Caki2 (cell line): ENCODE measurements at regions not wholly inside any gene's neighbourhood (a gene's known extent, or its start where the extent isn't known, plus 50 kb on each side); places are given as distances from the start of the nearest gene placed in this dataset.

ENCODE experiments used
- DNase-seq: peaks from one replicate; pipeline ENCODE4 v3.0.0-alpha.2; 2015; ENCODE audit warnings: low read depth
- in situ Hi-C: cut with HindIII; loops from 2 replicates; pipeline ENCODE4 v1.10.0; 2016; ENCODE audit warnings: low sequenced_read_pairs, low pct_unique_long_range_greater_than_20kb, mixed read lengths

DNA sequence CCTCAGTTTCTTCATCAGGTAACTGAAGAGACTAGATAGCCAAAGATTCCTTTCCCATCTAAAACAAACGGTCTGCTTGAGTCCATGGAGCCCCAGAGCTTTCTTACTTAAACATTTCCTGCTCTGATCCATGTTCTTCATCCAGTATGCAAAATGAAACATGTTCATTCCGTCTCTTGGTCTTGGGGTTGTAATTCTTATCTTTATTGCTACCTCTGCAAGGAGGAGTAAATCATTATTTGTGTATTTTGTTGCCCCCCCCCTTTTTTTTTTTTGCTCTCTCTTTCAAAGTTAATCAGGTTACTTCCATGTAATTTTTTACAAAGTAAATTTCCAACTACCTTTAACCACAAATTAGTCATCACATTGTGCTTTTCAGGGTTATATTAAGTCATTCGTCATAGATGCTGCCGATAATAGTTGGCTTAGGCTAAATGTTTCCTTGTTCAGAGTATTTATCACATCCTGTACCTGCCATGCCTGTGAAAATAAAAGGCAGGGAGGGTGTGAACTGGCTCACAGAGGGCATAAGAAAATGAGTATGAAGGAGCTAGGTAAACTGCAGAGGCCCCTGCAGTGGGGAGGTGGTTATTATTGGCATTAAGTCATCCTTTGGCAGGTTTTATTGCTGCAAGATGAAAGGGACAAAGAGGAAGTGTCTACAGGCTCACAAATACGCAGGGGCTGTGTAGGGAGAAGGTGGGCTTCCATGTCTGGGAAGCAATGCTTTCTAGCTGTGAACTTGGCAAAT lies 76.7 kb upstream of the HS3ST1 start:
- in situ Hi-C loops: no loop called here
- DNase-seq: peak; percentile 87

DNA sequence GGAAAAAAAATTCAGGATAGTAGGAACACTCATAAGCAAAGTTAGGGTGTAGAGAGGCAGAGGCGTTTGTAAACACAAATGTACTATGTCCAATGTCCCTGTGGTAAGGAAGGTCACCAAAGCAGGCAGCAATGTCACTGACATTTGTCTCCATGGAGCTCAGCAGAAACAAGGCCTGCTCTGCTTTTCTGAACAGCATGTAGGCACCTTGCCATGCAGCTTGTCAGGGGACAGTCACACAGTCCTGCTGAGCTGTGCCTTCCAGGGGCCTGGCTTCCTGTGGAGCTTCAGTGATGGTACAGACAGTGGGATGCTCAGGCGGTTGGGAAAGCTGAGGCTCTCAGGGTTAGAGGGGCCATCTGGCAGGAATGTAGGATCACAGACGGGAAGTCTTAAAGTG lies 74.5 kb upstream of the HS3ST1 start:
- in situ Hi-C loops: no loop called here
- DNase-seq: no peak

- in situ Hi-C loops: no loop called here
- DNase-seq: no peak
Observed at GRCh38 chr4:11497972-11498371, 69.3 kb upstream of the HS3ST1 start.

- in situ Hi-C loops: no loop called here
- DNase-seq: no peak
Observed at GRCh38 chr4:11497212-11497806, 68.6 kb upstream of the HS3ST1 start.

DNA sequence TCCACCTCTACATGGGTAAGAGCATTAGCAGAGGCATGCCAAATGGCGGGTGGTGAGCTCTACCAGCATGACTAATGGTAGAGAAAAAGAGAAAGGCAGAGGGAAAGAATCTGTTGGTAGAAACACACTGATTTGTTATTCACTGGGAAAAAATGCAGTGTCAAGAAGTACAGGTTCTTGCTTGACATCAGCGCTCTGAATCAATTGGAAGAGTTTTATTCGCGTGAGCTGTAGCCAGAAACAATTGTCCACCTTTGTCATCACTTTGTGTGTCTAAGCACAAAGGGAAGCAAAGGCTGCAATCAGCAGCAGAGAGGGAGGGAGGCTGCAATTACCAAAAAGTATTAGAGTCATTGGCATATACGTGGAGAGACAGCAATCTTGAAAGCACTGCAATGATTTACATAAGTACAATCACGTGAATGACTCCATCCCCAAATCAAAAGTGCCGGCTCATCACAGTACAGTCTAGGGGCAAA lies 67.7 kb upstream of the HS3ST1 start:
- in situ Hi-C loops: no loop called here
- no peak for DNase-seq

GRCh38 chr4:11495818-11496217 lies 67.1 kb upstream of the HS3ST1 start:
- no peak for DNase-seq

GRCh38 chr4:11495291-11495690 lies 66.6 kb upstream of the HS3ST1 start:
- in situ Hi-C loops: no loop called here
- no peak for DNase-seq

More at GRCh38 chr4:11495818-11496217, 67.1 kb upstream of the HS3ST1 start:
- in situ Hi-C loops: no loop called here

- DNase-seq: no peak
- in situ Hi-C loops: no loop called here
Observed at GRCh38 chr4:11494232-11494631, 65.5 kb upstream of the HS3ST1 start.

GRCh38 chr4:11489453-11490083 lies 60.9 kb upstream of the HS3ST1 start:
- no peak for DNase-seq
- in situ Hi-C loops: no loop called here

DNA sequence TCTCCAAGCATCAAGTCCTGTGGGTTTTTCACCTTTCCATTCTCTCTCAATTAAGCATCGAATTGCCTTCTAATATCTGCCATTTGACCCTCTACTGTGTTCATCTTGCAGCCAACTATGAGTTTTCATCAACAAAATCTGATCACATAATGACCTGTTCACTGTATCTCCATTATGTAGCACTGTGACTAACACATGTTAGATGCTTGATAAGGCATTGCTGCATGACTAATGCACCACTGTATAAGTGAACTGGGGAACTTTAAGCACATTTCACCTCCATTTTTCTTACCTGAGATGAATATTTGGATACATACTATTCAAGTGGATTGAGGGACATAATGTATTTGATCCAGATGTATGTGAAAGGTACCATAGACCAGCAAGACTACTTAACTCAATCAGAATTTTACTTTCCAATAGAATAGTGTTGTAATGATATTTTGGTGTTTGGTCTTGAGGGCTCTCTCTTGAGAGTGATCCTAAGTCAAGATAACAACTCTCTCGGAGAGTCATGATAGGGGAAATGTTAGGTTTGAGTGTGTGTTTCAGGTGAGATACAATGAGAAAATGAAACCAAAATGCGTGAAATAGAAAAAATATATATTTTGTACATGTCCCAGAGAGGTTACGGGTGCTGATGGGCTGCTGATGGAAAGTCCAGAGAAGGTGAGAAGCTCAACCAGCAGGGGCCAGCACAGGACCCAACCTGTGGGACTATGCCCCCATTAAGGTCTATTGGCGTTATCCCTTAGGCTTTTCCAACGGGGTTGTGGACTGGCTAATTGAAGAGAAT lies 60.2 kb upstream of the HS3ST1 start:
- no peak for DNase-seq
- in situ Hi-C loops: no loop called here

DNA sequence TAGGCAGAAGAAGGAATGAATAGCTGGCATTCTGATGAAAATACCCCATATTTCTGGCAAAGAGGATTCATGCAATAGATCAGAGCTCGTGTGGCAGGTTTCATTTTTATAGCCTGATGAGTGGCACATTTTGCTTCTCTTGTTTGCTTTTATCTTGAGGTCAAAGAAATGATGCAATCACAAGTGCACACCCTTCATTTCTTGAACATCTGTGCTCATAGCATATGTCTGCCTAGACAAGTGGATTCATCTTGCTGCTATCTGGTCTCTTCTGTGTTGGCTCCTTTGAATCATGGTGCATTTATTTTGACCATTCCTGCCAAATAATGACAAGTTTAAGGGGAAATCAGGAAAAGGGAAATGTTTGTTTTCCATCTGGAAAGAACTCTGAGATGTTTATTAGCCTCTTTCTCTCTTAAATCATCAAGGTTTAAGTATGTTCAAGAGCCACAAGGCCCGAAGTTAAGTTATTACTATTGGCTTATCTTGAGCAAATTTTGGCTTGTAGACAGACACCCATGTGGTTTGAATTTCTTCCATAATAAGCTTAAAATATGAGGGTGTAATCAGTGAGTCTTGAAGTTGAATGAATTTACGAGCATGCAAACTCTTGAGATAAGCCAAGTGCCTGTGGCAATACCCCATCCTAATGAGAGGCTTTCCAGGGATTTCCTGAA lies 59.3 kb upstream of the HS3ST1 start:
- no peak for DNase-seq
- in situ Hi-C loops: no loop called here

- in situ Hi-C loops: no loop called here
- DNase-seq: no peak
Observed at GRCh38 chr4:11487139-11487538, 58.4 kb upstream of the HS3ST1 start.

- DNase-seq: no peak
- in situ Hi-C loops: no loop called here
Observed at GRCh38 chr4:11485926-11486325, 57.2 kb upstream of the HS3ST1 start.

- in situ Hi-C loops: no loop called here
Observed at GRCh38 chr4:11484531-11484930, 55.8 kb upstream of the HS3ST1 start.

GRCh38 chr4:11483046-11483445 lies 54.4 kb upstream of the HS3ST1 start:
- no peak for DNase-seq
- in situ Hi-C loops: no loop called here

More at GRCh38 chr4:11484531-11484930, 55.8 kb upstream of the HS3ST1 start:
- DNase-seq: no peak

- in situ Hi-C loops: no loop called here
- DNase-seq: no peak
Observed at GRCh38 chr4:11480683-11481082, 52.0 kb upstream of the HS3ST1 start.
